ENCODE measurements at regions not wholly inside any gene's neighbourhood (a gene's known extent, or its start where the extent isn't known, plus 50 kb on each side); places are given as distances from the start of the nearest gene placed in this dataset.

DNA sequence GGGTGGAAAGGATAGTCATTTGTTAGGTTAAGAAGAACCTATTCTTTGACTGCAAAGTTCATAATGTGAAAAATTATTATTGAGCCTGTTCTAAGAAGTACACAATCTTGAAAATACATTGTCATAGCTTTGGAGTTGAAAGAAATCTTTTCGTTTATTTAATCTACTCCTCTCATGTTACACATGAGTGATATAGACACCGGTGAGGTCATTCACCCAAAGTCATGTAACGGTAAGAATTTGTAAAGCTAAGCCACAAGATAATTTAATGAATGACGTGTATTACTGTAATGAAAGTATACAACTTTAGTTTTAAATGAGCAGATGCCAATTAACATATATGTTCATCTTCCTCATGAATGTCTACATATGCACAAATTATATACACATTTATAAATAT is 284.1 kb upstream of the PDE4D start:
- Histone ChIP-seq H4K20me1 (replicated peaks; ENCODE audit: control insufficient read depth, extremely low read depth, insufficient read depth, low read length) (no peaks in the 10 kb centered on the region), H3K9me1 (replicated peaks; ENCODE audit: control insufficient read depth, extremely low read depth, insufficient read depth, low read length) (no peaks in the 10 kb centered on the region), H2AFZ (ENCODE audit: low read depth, low read length) (no peak overlapping the region), H3K36me3 (ENCODE audit: control insufficient read depth in 2 of 2, extremely low read depth in 1 of 2, insufficient read depth in 2 of 2, low read length in 2 of 2) (no peaks in the 10 kb centered on the region), H3K9ac (replicated peaks; ENCODE audit: extremely low read depth, insufficient read depth, low read length) (no peak overlapping the region), H3K4me3 (replicated peaks in 1 of 3; ENCODE audit: insufficient read depth in 1 of 3, low read depth in 1 of 3, low read length in 3 of 3) (no peak overlapping the region), H3K4me1 (ENCODE audit: control insufficient read depth, extremely low read depth, insufficient read depth, low read length) (no peaks in the 10 kb centered on the region), H3K9me3 (replicated peaks; ENCODE audit: control insufficient read depth, insufficient read depth, low read length) (no peaks in the 10 kb centered on the region), H3K4me2 (ENCODE audit: insufficient read depth, low read length) (no peak overlapping the region), H3K79me2 (ENCODE audit: control insufficient read depth, insufficient read depth, low read length) (no peaks in the 10 kb centered on the region), H3K27me3 (ENCODE audit: control insufficient read depth in 2 of 2, insufficient read depth in 2 of 2, low read length in 2 of 2) (peaks cover 3 to 5% of the 10 kb centered on the region in 2 experiments), H3K27ac (ENCODE audit: insufficient read depth, low read depth, low read length) (no peak overlapping the region)
- BruUV-seq (replicated peaks): no TSS peak
- no peak for DNase-seq (ENCODE audit: low read depth, low spot score)
- ChIA-PET CTCF (no interaction called here), POLR2A (no interaction called here)
- intact Hi-C loops (cut with micrococcal nuclease) (no loop called here), dilution Hi-C loops (cut with MboI; ENCODE audit: extremely low pct_ligation_motif_present, low sequenced_read_pairs) (no loop called here)
- FAIRE-seq: no peak
- TF ChIP-seq, protein P1, sequence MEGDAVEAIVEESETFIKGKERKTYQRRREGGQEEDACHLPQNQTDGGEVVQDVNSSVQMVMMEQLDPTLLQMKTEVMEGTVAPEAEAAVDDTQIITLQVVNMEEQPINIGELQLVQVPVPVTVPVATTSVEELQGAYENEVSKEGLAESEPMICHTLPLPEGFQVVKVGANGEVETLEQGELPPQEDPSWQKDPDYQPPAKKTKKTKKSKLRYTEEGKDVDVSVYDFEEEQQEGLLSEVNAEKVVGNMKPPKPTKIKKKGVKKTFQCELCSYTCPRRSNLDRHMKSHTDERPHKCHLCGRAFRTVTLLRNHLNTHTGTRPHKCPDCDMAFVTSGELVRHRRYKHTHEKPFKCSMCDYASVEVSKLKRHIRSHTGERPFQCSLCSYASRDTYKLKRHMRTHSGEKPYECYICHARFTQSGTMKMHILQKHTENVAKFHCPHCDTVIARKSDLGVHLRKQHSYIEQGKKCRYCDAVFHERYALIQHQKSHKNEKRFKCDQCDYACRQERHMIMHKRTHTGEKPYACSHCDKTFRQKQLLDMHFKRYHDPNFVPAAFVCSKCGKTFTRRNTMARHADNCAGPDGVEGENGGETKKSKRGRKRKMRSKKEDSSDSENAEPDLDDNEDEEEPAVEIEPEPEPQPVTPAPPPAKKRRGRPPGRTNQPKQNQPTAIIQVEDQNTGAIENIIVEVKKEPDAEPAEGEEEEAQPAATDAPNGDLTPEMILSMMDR (IDR thresholded peaks at IDR 0.05; ENCODE audit: extremely low read depth in 1 of 2, insufficient read depth in 1 of 2, low read depth in 1 of 2, low read length in 2 of 2): no peak
- TF ChIP-seq, protein P2, sequence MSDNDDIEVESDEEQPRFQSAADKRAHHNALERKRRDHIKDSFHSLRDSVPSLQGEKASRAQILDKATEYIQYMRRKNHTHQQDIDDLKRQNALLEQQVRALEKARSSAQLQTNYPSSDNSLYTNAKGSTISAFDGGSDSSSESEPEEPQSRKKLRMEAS (IDR thresholded peaks at IDR 0.05; ENCODE audit: insufficient read depth, insufficient read length): no peak
- no peak for TF ChIP-seq POLR2AphosphoS5 (IDR thresholded peaks at IDR 0.05; ENCODE audit: insufficient read depth, low read depth, low read length)

DNA sequence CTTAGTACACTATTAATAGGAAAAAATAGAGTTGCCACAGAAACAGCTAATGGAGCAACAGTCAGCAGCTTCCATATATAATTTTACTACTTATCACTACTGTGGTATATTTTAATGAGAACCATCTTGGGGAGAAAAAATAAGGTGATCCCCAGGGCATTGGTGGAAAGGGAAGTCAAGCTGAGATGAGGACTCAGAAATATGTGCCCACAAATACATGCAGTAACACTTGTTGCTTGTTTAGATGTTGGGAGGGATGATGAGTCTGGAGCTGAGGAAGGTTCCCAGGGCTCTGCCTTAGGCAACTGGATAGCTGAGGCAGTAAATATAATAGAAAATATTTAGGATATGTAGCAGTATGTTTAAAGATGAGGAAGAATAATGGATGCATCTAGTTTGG is 280.1 kb upstream of the PDE4D start:
- ChIA-PET CTCF (no interaction called here), POLR2A (no interaction called here)
- Histone ChIP-seq H3K4me3 (replicated peaks in 1 of 3; ENCODE audit: insufficient read depth in 1 of 3, low read depth in 1 of 3, low read length in 3 of 3) (no peak overlapping the region), H3K27ac (ENCODE audit: insufficient read depth, low read depth, low read length) (no peak overlapping the region), H3K4me1 (ENCODE audit: control insufficient read depth, extremely low read depth, insufficient read depth, low read length) (no peaks in the 10 kb centered on the region), H3K27me3 (ENCODE audit: control insufficient read depth in 2 of 2, insufficient read depth in 2 of 2, low read length in 2 of 2) (peaks cover 6% of the 10 kb centered on the region in 2 experiments), H3K4me2 (ENCODE audit: insufficient read depth, low read length) (no peak overlapping the region), H2AFZ (ENCODE audit: low read depth, low read length) (no peak overlapping the region), H3K9me3 (replicated peaks; ENCODE audit: control insufficient read depth, insufficient read depth, low read length) (no peaks in the 10 kb centered on the region), H3K9ac (replicated peaks; ENCODE audit: extremely low read depth, insufficient read depth, low read length) (no peak overlapping the region), H4K20me1 (replicated peaks; ENCODE audit: control insufficient read depth, extremely low read depth, insufficient read depth, low read length) (no peaks in the 10 kb centered on the region), H3K36me3 (ENCODE audit: control insufficient read depth in 2 of 2, extremely low read depth in 1 of 2, insufficient read depth in 2 of 2, low read length in 2 of 2) (no peaks in the 10 kb centered on the region), H3K9me1 (replicated peaks; ENCODE audit: control insufficient read depth, extremely low read depth, insufficient read depth, low read length) (no peaks in the 10 kb centered on the region), H3K79me2 (ENCODE audit: control insufficient read depth, insufficient read depth, low read length) (no peaks in the 10 kb centered on the region)
- FAIRE-seq: no peak
- no peak for DNase-seq (ENCODE audit: low read depth, low spot score)
- no peak for TF ChIP-seq MYC (IDR thresholded peaks at IDR 0.05; ENCODE audit: low read depth, low read length)
- TF ChIP-seq, protein P1 (IDR thresholded peaks at IDR 0.05; ENCODE audit: extremely low read depth in 1 of 2, insufficient read depth in 1 of 2, low read depth in 1 of 2, low read length in 2 of 2): no peak
- no peak for TF ChIP-seq JUN (IDR thresholded peaks at IDR 0.05; ENCODE audit: borderline replicate concordance, insufficient read depth, insufficient read length, low read depth)
- TF ChIP-seq EZH2 (IDR thresholded peaks at IDR 0.05; ENCODE audit: borderline replicate concordance, low read depth, low read length, severe bottlenecking): no peak
- TF ChIP-seq POLR2A (IDR thresholded peaks at IDR 0.05; ENCODE audit: low read depth, low read length): no peak
- TF ChIP-seq GATA2 (IDR thresholded peaks at IDR 0.05; ENCODE audit: insufficient read depth, insufficient read length, low read depth, low read length): no peak
- no peak for TF ChIP-seq POLR2AphosphoS5 (IDR thresholded peaks at IDR 0.05; ENCODE audit: insufficient read depth, low read depth, low read length)
- TF ChIP-seq, protein P2 (IDR thresholded peaks at IDR 0.05; ENCODE audit: insufficient read depth, insufficient read length): no peak
- TF ChIP-seq FOS (IDR thresholded peaks at IDR 0.05; ENCODE audit: borderline replicate concordance, insufficient read depth, low read length): no peak
- dilution Hi-C loops (cut with MboI; ENCODE audit: extremely low pct_ligation_motif_present, low sequenced_read_pairs): no loop called here
- intact Hi-C loops (cut with micrococcal nuclease): no loop called here
- BruUV-seq (replicated peaks): no TSS peak

Measured in endothelial cell of umbilical vein (primary cell).